Activated CD4-positive, alpha-beta T cell treated with anti-CD3 and anti-CD28 coated beads for 4 hours (primary cell): ENCODE measurements at regions not wholly inside any gene's neighbourhood (a gene's known extent, or its start where the extent isn't known, plus 50 kb on each side); places are given as distances from the start of the nearest gene placed in this dataset.
A peak's percentile ranks its signal among the peaks of the same experiment; 100 is the strongest.

ENCODE experiments used
- DNase-seq, 2 donors: peaks; one replicate each; pipeline ENCODE4 v3.0.0-alpha.2; 2020

- DNase-seq, result peak; percentile 0
Observed at GRCh38 chr1:144322598-144322997, 50.8 kb downstream of the PPIAL4E start.
